ENCODE measurements at regions not wholly inside any gene's neighbourhood (a gene's known extent, or its start where the extent isn't known, plus 50 kb on each side); places are given as distances from the start of the nearest gene placed in this dataset.

GRCh38 chr16:73636196-73636595 is 588.3 kb upstream of the ZFHX3 start:
- TF ChIP-seq CTCF (conservative IDR thresholded peaks at IDR 0.05) (no peak), ZFX (IDR thresholded peaks at IDR 0.05) (no peak)

All from C4-2B (cell line).